ENCODE measurements at regions not wholly inside any gene's neighbourhood (a gene's known extent, or its start where the extent isn't known, plus 50 kb on each side); places are given as distances from the start of the nearest gene placed in this dataset.

- Histone ChIP-seq H3K27ac (ENCODE audit: low read depth, low read length, poor library complexity, severe bottlenecking) (no peak overlapping the region), H3K4me3 (ENCODE audit: low read depth, low read length, poor library complexity, severe bottlenecking) (no peak overlapping the region), H3K9ac (ENCODE audit: low read length) (no peak overlapping the region), H3K4me1 (ENCODE audit: insufficient read depth, low read length, severe bottlenecking) (no peaks in the 10 kb centered on the region), H3K27me3 (ENCODE audit: insufficient read depth, low read length) (no peaks in the 10 kb centered on the region), H3K4me2 (ENCODE audit: low read length) (no peak overlapping the region), H3F3A (ENCODE audit: insufficient read depth, low read length) (no peaks in the 10 kb centered on the region), H3K36me3 (ENCODE audit: insufficient read depth, low read length) (no peaks in the 10 kb centered on the region), H3K9me3 (ENCODE audit: low read length) (no peaks in the 10 kb centered on the region), H3K9me2 (ENCODE audit: low read depth, low read length) (no peaks in the 10 kb centered on the region), H2AFZ (ENCODE audit: low read length) (no peak overlapping the region), H3K79me2 (ENCODE audit: insufficient read depth, low read length) (no peaks in the 10 kb centered on the region), H4K20me1 (ENCODE audit: insufficient read depth, low read length) (no peaks in the 10 kb centered on the region)
- TF ChIP-seq EZH2 (IDR thresholded peaks at IDR 0.05; ENCODE audit: borderline replicate concordance, low read length) (no peak), CTCF (IDR thresholded peaks at IDR 0.05; ENCODE audit: low read length) (no peak)
Observed at GRCh38 chr16:9677301-9677653, 505.0 kb downstream of the GRIN2A start.

DNA sequence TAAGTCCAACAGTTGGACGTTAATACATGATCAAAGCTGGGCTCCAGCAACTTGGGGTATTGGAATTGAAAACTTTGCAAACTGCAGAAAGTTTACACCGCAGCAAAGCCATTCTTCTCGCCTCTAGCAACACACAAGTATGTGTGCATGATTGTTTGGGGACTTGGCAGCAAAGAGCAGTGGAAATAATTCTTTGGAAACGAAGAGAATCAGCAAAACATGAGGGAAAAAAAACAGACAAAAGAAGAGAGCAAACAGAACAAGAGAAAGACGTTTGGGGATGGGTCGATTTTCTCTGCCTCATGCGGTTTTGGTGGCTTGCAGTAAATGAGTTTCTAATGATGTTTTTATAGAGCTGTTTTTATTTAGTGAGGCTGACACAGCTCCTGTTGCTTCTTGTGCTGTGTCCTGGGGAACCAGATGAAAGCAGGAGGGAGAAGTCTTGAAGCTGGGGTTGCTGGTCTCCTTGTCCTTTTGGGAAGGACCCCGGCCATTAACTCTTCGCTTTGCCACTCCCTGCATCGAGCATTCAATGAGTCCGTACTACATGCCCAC, 502.9 kb downstream of the GRIN2A start:
- H3K79me2 ChIP-seq (ENCODE audit: insufficient read depth, low read length): no peaks in the 10 kb centered on the region
- no peaks in the 10 kb centered on the region for H3K9me2 ChIP-seq (ENCODE audit: low read depth, low read length)
- no peak overlapping the region for H2AFZ ChIP-seq (ENCODE audit: low read length)
- H3K4me2 ChIP-seq (ENCODE audit: low read length): no peak overlapping the region
- no peaks in the 10 kb centered on the region for H3K27me3 ChIP-seq (ENCODE audit: insufficient read depth, low read length)
- H3K36me3 ChIP-seq (ENCODE audit: insufficient read depth, low read length): no peaks in the 10 kb centered on the region
- no peaks in the 10 kb centered on the region for H3K9me3 ChIP-seq (ENCODE audit: low read length)
- no peak overlapping the region for H3K27ac ChIP-seq (ENCODE audit: low read depth, low read length, poor library complexity, severe bottlenecking)
- H3K9ac ChIP-seq (ENCODE audit: low read length): no peak overlapping the region
- no peak for TF ChIP-seq EZH2 (IDR thresholded peaks at IDR 0.05; ENCODE audit: borderline replicate concordance, low read length)
- TF ChIP-seq CTCF (IDR thresholded peaks at IDR 0.05; ENCODE audit: low read length): no peak
- H3K4me1 ChIP-seq (ENCODE audit: insufficient read depth, low read length, severe bottlenecking): no peaks in the 10 kb centered on the region
- H3F3A ChIP-seq (ENCODE audit: insufficient read depth, low read length): no peaks in the 10 kb centered on the region
- H3K4me3 ChIP-seq (ENCODE audit: low read depth, low read length, poor library complexity, severe bottlenecking): no peak overlapping the region
- no peaks in the 10 kb centered on the region for H4K20me1 ChIP-seq (ENCODE audit: insufficient read depth, low read length)

DNA sequence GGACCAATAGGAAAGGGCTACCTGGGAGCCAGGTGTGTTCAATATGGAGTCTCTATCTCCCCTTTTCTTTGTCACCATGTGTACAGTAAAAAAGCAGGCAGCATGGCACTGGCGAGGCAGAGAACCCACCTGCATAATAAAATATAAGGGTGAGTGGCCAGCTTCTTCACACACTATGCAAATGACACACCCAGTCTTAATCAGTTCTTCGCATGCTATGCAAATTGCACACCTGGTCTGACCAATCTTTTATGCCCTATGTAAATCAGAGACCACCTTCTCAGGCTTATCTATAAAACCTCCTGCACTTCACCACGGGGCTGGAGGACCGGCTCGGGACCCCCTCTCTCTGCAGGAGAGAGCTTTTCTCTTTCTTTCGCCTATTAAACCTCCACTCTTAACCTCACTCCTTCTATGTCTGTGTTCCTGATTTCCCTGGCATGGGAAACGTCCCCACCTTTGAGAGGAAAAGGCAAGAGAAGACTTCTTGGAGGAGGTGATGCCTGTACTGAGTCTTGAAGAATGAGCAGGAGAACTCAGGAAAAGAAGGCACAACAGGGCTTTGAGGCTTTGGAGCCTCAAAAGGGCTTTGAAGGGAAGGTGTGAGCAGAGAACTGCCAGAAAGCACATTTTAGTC, 502.1 kb downstream of the GRIN2A start:
- H3K27me3 ChIP-seq (ENCODE audit: insufficient read depth, low read length): no peaks in the 10 kb centered on the region
- no peak overlapping the region for H3K27ac ChIP-seq (ENCODE audit: low read depth, low read length, poor library complexity, severe bottlenecking)
- H3K9me3 ChIP-seq (ENCODE audit: low read length): no peaks in the 10 kb centered on the region
- no peaks in the 10 kb centered on the region for H3K36me3 ChIP-seq (ENCODE audit: insufficient read depth, low read length)
- no peaks in the 10 kb centered on the region for H3K4me1 ChIP-seq (ENCODE audit: insufficient read depth, low read length, severe bottlenecking)
- no peaks in the 10 kb centered on the region for H3K9me2 ChIP-seq (ENCODE audit: low read depth, low read length)
- no peaks in the 10 kb centered on the region for H3K79me2 ChIP-seq (ENCODE audit: insufficient read depth, low read length)
- no peaks in the 10 kb centered on the region for H3F3A ChIP-seq (ENCODE audit: insufficient read depth, low read length)
- no peak overlapping the region for H3K4me3 ChIP-seq (ENCODE audit: low read depth, low read length, poor library complexity, severe bottlenecking)
- H2AFZ ChIP-seq (ENCODE audit: low read length): no peak overlapping the region
- H4K20me1 ChIP-seq (ENCODE audit: insufficient read depth, low read length): no peaks in the 10 kb centered on the region
- TF ChIP-seq EZH2 (IDR thresholded peaks at IDR 0.05; ENCODE audit: borderline replicate concordance, low read length) (no peak), CTCF (IDR thresholded peaks at IDR 0.05; ENCODE audit: low read length) (no peak)
- no peak overlapping the region for H3K4me2 ChIP-seq (ENCODE audit: low read length)
- no peak overlapping the region for H3K9ac ChIP-seq (ENCODE audit: low read length)

All from OCI-LY1 (cell line).